Tibial nerve (tissue), 4 donors: ENCODE measurements at regions not wholly inside any gene's neighbourhood (a gene's known extent, or its start where the extent isn't known, plus 50 kb on each side); places are given as distances from the start of the nearest gene placed in this dataset.

Experiments used
- EP300 ChIP-seq, 2 donors: sonication (generic); formaldehyde crosslinking; IDR thresholded peaks; one replicate each; pipeline ENCODE4 v1.6.1; 2017; ENCODE audit warnings: antibody characterized with exemption in 2 of 2, mild to moderate bottlenecking in 1 of 2
- POLR2A ChIP-seq, 2 donors: fragments of 450-650 bp; IDR thresholded peaks; one replicate each; pipeline ENCODE4 v1.6.1; 2017; ENCODE audit warnings: antibody characterized with exemption in 2 of 2, mild to moderate bottlenecking in 2 of 2, moderate library complexity in 2 of 2
- TF ChIP-seq, protein P1 (sequence below), 5 experiments: fragments of 200-600 bp in 3 of 5; fragments of 450-650 bp in 2 of 5; sonication (generic) in 3 of 5; IDR thresholded peaks; one replicate each; pipeline ENCODE4 v1.5.1; 2016 to 2019; ENCODE audit warnings: antibody characterized with exemption in 5 of 5, mild to moderate bottlenecking in 3 of 5, moderate library complexity in 2 of 5

DNA sequence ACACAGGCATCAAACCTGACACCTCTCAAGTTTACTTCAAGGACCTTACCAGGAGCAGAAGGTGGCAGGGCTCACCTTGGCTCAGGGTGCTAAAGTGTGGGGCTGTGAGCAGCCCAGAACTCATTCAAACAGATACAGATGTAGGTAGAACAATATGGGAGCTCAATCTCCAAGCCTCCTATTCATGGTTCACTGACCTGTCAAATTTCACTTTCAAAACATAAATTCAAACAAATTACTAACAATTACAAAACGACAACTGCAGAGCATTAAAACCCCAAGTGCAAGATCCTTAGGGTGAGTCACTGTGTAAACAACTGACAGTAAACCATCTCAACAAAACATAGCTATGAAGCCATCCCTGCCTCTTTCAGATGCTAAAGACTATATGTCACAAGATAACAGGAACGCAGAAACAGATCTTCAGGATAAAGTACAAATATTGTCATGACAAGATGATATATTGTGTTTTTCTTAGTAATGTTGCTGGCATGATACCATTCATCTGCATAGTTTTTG is 303.5 kb upstream of the ANO3 start:
- no peak for TF ChIP-seq EP300 (IDR thresholded peaks at IDR 0.05)
- TF ChIP-seq, protein P1, sequence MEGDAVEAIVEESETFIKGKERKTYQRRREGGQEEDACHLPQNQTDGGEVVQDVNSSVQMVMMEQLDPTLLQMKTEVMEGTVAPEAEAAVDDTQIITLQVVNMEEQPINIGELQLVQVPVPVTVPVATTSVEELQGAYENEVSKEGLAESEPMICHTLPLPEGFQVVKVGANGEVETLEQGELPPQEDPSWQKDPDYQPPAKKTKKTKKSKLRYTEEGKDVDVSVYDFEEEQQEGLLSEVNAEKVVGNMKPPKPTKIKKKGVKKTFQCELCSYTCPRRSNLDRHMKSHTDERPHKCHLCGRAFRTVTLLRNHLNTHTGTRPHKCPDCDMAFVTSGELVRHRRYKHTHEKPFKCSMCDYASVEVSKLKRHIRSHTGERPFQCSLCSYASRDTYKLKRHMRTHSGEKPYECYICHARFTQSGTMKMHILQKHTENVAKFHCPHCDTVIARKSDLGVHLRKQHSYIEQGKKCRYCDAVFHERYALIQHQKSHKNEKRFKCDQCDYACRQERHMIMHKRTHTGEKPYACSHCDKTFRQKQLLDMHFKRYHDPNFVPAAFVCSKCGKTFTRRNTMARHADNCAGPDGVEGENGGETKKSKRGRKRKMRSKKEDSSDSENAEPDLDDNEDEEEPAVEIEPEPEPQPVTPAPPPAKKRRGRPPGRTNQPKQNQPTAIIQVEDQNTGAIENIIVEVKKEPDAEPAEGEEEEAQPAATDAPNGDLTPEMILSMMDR (IDR thresholded peaks at IDR 0.05), result no peak
- no peak for TF ChIP-seq POLR2A (IDR thresholded peaks at IDR 0.05)
